Trophoblast cell (in vitro differentiated cells and primary cell): ENCODE measurements at regions not wholly inside any gene's neighbourhood (a gene's known extent, or its start where the extent isn't known, plus 50 kb on each side); places are given as distances from the start of the nearest gene placed in this dataset.

Source experiments
- DNase-seq, 2 donors: peaks; one replicate each; pipeline ENCODE4 v3.0.0-alpha.2; 2016
- H2AFZ ChIP-seq: 2 replicates; pipeline ENCODE4 v1.6.1; 2013; ENCODE audit warnings: low read length, moderate library complexity, mild to moderate bottlenecking; ENCODE audit not compliant: insufficient read depth, poor library complexity
- H2AK5ac ChIP-seq: 2 replicates; pipeline ENCODE4 v1.6.1; 2013; ENCODE audit warnings: mild to moderate bottlenecking, low read length
- H2BK120ac ChIP-seq: 2 replicates; pipeline ENCODE4 v1.6.1; 2013; ENCODE audit warnings: low read length, mild to moderate bottlenecking, moderate library complexity; ENCODE audit not compliant: insufficient read depth, poor library complexity
- H2BK12ac ChIP-seq: 2 replicates; pipeline ENCODE4 v1.6.1; 2013; ENCODE audit warnings: mild to moderate bottlenecking, low read length, moderate library complexity
- H2BK5ac ChIP-seq: 2 replicates; pipeline ENCODE4 v1.6.1; 2013; ENCODE audit warnings: low read length, low read depth, moderate library complexity, mild to moderate bottlenecking; ENCODE audit not compliant: poor library complexity
- H3K14ac ChIP-seq: 2 replicates; pipeline ENCODE4 v1.6.1; 2013; ENCODE audit warnings: mild to moderate bottlenecking, low read length
- H3K18ac ChIP-seq: 2 replicates; pipeline ENCODE4 v1.6.1; 2013; ENCODE audit warnings: mild to moderate bottlenecking, low read length
- H3K23ac ChIP-seq: 2 replicates; pipeline ENCODE4 v1.6.1; 2013; ENCODE audit warnings: low read length
- H3K27ac ChIP-seq: 2 replicates; pipeline ENCODE4 v1.5.1; 2013; ENCODE audit warnings: low read depth, mild to moderate bottlenecking, inconsistent platforms, low read length, moderate library complexity
- H3K27me3 ChIP-seq: 2 replicates; pipeline ENCODE4 v1.6.1; 2013; ENCODE audit warnings: inconsistent platforms, mild to moderate bottlenecking, low read length, moderate library complexity; ENCODE audit not compliant: insufficient read depth
- H3K36me3 ChIP-seq, 2 experiments: 1 replicate in 1 of 2; 2 replicates in 1 of 2; pipeline ENCODE4 v1.6.1; 2013; ENCODE audit warnings: low read length in 2 of 2, mild to moderate bottlenecking in 2 of 2, moderate library complexity in 1 of 2; ENCODE audit not compliant: insufficient read depth in 2 of 2, control insufficient read depth in 1 of 2
- H3K4ac ChIP-seq: 2 replicates; pipeline ENCODE4 v1.6.1; 2013; ENCODE audit warnings: low read depth, mild to moderate bottlenecking, low read length, moderate library complexity
- H3K4me1 ChIP-seq, 2 experiments: 1 replicate in 1 of 2; 2 replicates in 1 of 2; pipeline ENCODE4 v1.6.1; 2013; ENCODE audit warnings: low read length in 2 of 2, mild to moderate bottlenecking in 2 of 2, moderate library complexity in 1 of 2; ENCODE audit not compliant: insufficient read depth in 2 of 2, control insufficient read depth in 1 of 2
- H3K4me2 ChIP-seq: 2 replicates; pipeline ENCODE4 v1.6.1; 2013; ENCODE audit warnings: inconsistent platforms, mild to moderate bottlenecking, low read length, moderate library complexity
- H3K4me3 ChIP-seq: 2 replicates; pipeline ENCODE4 v1.5.1; 2013; ENCODE audit warnings: mild to moderate bottlenecking, low read depth, low read length, inconsistent platforms
- H3K79me1 ChIP-seq: one replicate; pipeline ENCODE4 v1.6.1; 2013; ENCODE audit warnings: low read length
- H3K79me2 ChIP-seq: 2 replicates; pipeline ENCODE4 v1.6.1; 2013; ENCODE audit warnings: low read length, mild to moderate bottlenecking; ENCODE audit not compliant: control insufficient read depth, insufficient read depth, poor library complexity
- H3K9ac ChIP-seq: 2 replicates; pipeline ENCODE4 v1.6.1; 2013; ENCODE audit warnings: mild to moderate bottlenecking, low read length
- H3K9me3 ChIP-seq: 2 replicates; pipeline ENCODE4 v1.6.1; 2013; ENCODE audit warnings: low read depth, mild to moderate bottlenecking, control low read depth, inconsistent platforms, low read length; ENCODE audit not compliant: insufficient read depth
- H4K12ac ChIP-seq: 2 replicates; pipeline ENCODE4 v1.6.1; 2013; ENCODE audit warnings: low read depth, mild to moderate bottlenecking, low read length, moderate library complexity
- H4K8ac ChIP-seq: 2 replicates; pipeline ENCODE4 v1.6.1; 2013; ENCODE audit warnings: low read depth, mild to moderate bottlenecking, low read length, moderate library complexity
- H4K91ac ChIP-seq: one replicate; pipeline ENCODE4 v1.6.1; 2013; ENCODE audit warnings: low read depth, mild to moderate bottlenecking, low read length, moderate library complexity
- WGBS: extraction: QIAGEN DNeasy Blood & Tissue Kit; methylation state at CpG from one replicate; pipeline ENCODE4 v1.1.7; 2013; ENCODE audit warnings: missing lambda C conversion rate; ENCODE audit not compliant: insufficient read length, insufficient coverage; ENCODE audit errors: extremely low coverage; 5-methylcytosine and 5-hydroxymethylcytosine counted together

DNA sequence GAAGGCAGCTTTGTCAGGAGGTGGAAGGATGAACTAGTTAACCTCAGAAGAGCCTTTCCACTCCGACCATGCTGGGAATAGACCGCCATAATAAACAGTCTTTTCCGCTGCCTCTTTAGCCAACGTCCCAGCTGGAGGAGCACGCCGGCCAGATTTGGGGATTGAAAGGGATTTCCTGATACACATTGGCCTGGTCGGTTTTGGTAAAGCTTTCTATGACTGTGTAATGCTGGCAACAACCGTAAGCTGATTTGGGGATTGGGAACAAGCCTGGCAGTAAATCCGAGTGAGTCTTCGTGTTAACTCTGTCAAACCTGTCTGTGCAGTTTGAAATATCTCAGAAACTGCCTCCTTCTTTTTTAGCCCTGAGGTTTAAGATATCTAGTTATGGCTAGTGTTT lies 87.0 kb downstream of the DAD1 start:
- Histone ChIP-seq H2AFZ (no peak overlapping the region), H3K23ac (no peak overlapping the region), H3K18ac (no peak overlapping the region), H3K27me3 (no peaks in the 10 kb centered on the region), H3K14ac (no peak overlapping the region), H3K9ac (no peak overlapping the region), H3K36me3 (no peaks in the 10 kb centered on the region), H3K4me1 (peaks cover 6% of the 10 kb centered on the region in 2 experiments), H4K12ac (no peak overlapping the region), H3K4me3 (no peak overlapping the region), H4K91ac (no peak overlapping the region), H2BK5ac (no peak overlapping the region), H3K79me1 (no peaks in the 10 kb centered on the region), H2AK5ac (no peak overlapping the region), H4K8ac (no peak overlapping the region), H3K79me2 (no peaks in the 10 kb centered on the region), H2BK120ac (no peak overlapping the region), H3K4ac (no peak overlapping the region), H3K27ac (no peak overlapping the region), H3K4me2 (peak overlapping the region; percentile 35), H3K9me3 (no peaks in the 10 kb centered on the region), H2BK12ac (no peak overlapping the region)
- DNase-seq, result peak in 1 of 2 donors; percentile 17
- no CpG with 5 or more reads among the region's 10 CpGs for WGBS

DNA sequence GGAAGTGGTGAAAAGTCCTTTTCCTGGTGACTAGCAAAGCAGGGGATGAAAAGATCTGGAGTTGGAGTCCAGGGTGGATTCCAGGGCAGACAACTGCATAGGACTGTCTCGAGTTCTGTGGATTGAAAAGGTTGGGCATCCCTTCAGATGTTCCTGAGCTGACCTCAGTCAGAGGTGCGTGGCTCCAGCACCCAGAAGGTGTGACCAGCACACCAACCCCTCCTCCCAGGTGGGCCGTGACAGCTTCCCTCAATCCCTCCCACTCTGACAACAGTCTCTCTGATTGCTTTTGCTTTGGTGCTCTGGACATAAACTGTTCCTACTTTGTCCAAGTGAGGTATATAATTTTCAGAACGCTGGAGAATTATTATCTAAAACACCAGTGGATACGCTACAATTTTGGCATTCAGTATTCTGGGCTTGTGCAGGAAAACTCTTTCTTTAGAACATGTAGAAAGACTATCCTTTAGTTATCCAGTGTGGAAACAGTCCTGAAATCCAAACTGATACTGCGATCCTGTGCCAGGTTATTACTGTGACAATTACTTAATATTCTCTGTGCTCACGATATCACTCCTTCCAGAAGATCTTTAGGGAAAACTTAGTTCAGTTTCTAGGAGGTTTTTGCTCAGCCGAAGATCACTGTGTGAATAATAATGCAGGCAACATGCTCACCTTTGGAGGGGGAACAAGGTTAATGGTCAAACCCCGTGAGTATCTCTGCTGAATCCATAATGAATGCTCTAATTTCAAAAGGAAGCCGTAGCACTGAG lies 87.9 kb downstream of the DAD1 start:
- no peak overlapping the region for H3K23ac ChIP-seq
- H3K79me1 ChIP-seq, result no peaks in the 10 kb centered on the region
- H4K91ac ChIP-seq, result no peak overlapping the region
- H4K8ac ChIP-seq, result no peak overlapping the region
- H3K9me3 ChIP-seq, result no peaks in the 10 kb centered on the region
- no peaks in the 10 kb centered on the region for H3K36me3 ChIP-seq
- H2BK5ac ChIP-seq, result no peak overlapping the region
- H3K79me2 ChIP-seq, result no peaks in the 10 kb centered on the region
- H2AK5ac ChIP-seq, result no peak overlapping the region
- no peak overlapping the region for H3K4me3 ChIP-seq
- H3K4me2 ChIP-seq, result no peak overlapping the region
- no peak overlapping the region for H3K4ac ChIP-seq
- H2BK12ac ChIP-seq, result no peak overlapping the region
- no peaks in the 10 kb centered on the region for H3K27me3 ChIP-seq
- H2AFZ ChIP-seq, result no peak overlapping the region
- H2BK120ac ChIP-seq, result no peak overlapping the region
- DNase-seq, result no peak
- H3K9ac ChIP-seq, result no peak overlapping the region
- no peak overlapping the region for H4K12ac ChIP-seq
- no peak overlapping the region for H3K18ac ChIP-seq
- H3K4me1 ChIP-seq, result peaks cover 6% of the 10 kb centered on the region in 2 experiments
- H3K14ac ChIP-seq, result no peak overlapping the region
- no CpG with 5 or more reads among the region's 10 CpGs for WGBS
- no peak overlapping the region for H3K27ac ChIP-seq

DNA sequence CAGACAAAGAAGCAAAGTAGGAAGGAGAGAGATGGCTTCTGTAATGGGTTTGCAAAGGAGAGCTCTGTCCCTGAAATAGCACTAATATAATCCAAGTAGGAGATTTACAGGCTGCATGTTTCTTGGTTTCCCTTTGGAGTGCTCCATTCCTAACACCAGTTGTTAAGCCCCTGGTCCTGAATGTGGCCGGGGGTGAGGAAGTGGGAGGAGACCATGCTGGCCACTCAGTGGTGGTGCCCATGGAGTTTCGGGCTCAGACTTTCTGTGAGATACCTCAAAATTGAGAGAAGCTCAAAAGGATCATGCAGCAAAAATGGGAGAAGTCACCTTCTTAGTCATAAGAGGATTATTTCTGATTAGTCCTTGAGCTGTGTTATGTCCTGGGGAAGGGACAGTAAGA lies 88.5 kb downstream of the DAD1 start:
- no peak for DNase-seq
- no peak overlapping the region for H3K14ac ChIP-seq
- WGBS, result no CpG with 5 or more reads among the region's 2 CpGs
- H3K9me3 ChIP-seq, result no peaks in the 10 kb centered on the region
- no peaks in the 10 kb centered on the region for H3K27me3 ChIP-seq
- H3K79me1 ChIP-seq, result no peaks in the 10 kb centered on the region
- no peak overlapping the region for H2AFZ ChIP-seq
- H3K4me2 ChIP-seq, result no peak overlapping the region
- H4K91ac ChIP-seq, result no peak overlapping the region
- no peaks in the 10 kb centered on the region for H3K36me3 ChIP-seq
- H3K4me1 ChIP-seq, result peaks cover 6% of the 10 kb centered on the region in 2 experiments
- H2AK5ac ChIP-seq, result no peak overlapping the region
- no peak overlapping the region for H3K9ac ChIP-seq
- H4K12ac ChIP-seq, result no peak overlapping the region
- no peak overlapping the region for H2BK5ac ChIP-seq
- no peak overlapping the region for H3K23ac ChIP-seq
- no peak overlapping the region for H3K4ac ChIP-seq
- H2BK120ac ChIP-seq, result no peak overlapping the region
- H3K27ac ChIP-seq, result no peak overlapping the region
- H3K79me2 ChIP-seq, result no peaks in the 10 kb centered on the region
- H3K18ac ChIP-seq, result no peak overlapping the region
- H4K8ac ChIP-seq, result no peak overlapping the region
- H2BK12ac ChIP-seq, result no peak overlapping the region
- no peak overlapping the region for H3K4me3 ChIP-seq

DNA sequence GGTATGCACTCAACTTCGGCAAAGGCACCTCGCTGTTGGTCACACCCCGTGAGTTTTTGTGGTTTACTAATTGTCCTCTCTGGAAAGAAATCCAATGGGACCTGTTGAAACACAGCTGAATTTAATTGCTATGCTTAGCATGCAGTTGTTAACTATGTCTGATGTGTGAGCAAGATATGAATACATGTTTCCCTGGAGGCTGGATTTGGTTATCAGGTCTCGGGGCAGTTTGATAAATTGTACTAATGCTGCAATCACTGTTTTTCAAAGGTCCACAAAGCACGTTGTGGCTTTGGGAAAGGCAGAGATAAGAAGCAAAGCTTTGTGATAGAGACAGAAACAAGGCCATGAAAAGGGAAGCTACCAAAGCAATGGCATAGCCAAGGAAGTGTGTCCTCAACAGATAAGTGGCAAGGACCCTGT lies 91.3 kb downstream of the DAD1 start:
- Histone ChIP-seq H2AK5ac (no peak overlapping the region), H3K79me1 (no peaks in the 10 kb centered on the region), H3K4me1 (peaks cover 6% of the 10 kb centered on the region in 2 experiments), H2BK120ac (no peak overlapping the region), H4K91ac (no peak overlapping the region), H3K14ac (no peak overlapping the region), H3K9me3 (no peaks in the 10 kb centered on the region), H4K12ac (no peak overlapping the region), H3K27me3 (no peaks in the 10 kb centered on the region), H3K79me2 (no peaks in the 10 kb centered on the region), H2AFZ (no peak overlapping the region), H3K27ac (no peak overlapping the region), H3K23ac (no peak overlapping the region), H3K9ac (no peak overlapping the region), H3K4me2 (no peak overlapping the region), H2BK12ac (no peak overlapping the region), H3K18ac (no peak overlapping the region), H3K4me3 (no peak overlapping the region), H3K36me3 (no peaks in the 10 kb centered on the region), H3K4ac (no peak overlapping the region), H4K8ac (no peak overlapping the region), H2BK5ac (no peak overlapping the region)
- no CpG with 5 or more reads among the region's 5 CpGs for WGBS
- DNase-seq, result peak in 1 of 2 donors; percentile 25
